Jurkat, Clone E6-1 (cell line): ENCODE measurements at regions not wholly inside any gene's neighbourhood (a gene's known extent, or its start where the extent isn't known, plus 50 kb on each side); places are given as distances from the start of the nearest gene placed in this dataset.

Experiments used
- DNase-seq: peaks from one replicate; pipeline ENCODE4 v3.0.0-alpha.2; 2011; ENCODE audit warnings: low read depth, low spot score
- H3K4me3 ChIP-seq: 2 replicates; pipeline ENCODE4 v1.5.1; 2011; ENCODE audit warnings: mild to moderate bottlenecking, low read length, control low read depth, moderate library complexity

- no peak for DNase-seq
Measured at GRCh38 chr16:51731160-51731559, 580.1 kb upstream of the SALL1 start.

GRCh38 chr16:51723036-51723724 is 572.1 kb upstream of the SALL1 start:
- H3K4me3 ChIP-seq = no peak overlapping the region
- no peak for DNase-seq

More at GRCh38 chr16:51731160-51731559, 580.1 kb upstream of the SALL1 start:
- no peak overlapping the region for H3K4me3 ChIP-seq

GRCh38 chr16:51722467-51722866 is 571.4 kb upstream of the SALL1 start:
- H3K4me3 ChIP-seq = no peak overlapping the region
- DNase-seq = no peak

GRCh38 chr16:51719376-51719775 is 568.3 kb upstream of the SALL1 start:
- no peak overlapping the region for H3K4me3 ChIP-seq
- no peak for DNase-seq

- no peak for DNase-seq
- H3K4me3 ChIP-seq = no peak overlapping the region
Measured at GRCh38 chr16:51716195-51716594, 565.1 kb upstream of the SALL1 start.

GRCh38 chr16:51713502-51713901 is 562.4 kb upstream of the SALL1 start:
- no peak for DNase-seq
- no peak overlapping the region for H3K4me3 ChIP-seq

- no peak overlapping the region for H3K4me3 ChIP-seq
- DNase-seq = no peak
Measured at GRCh38 chr16:51710905-51711563, 560.0 kb upstream of the SALL1 start.

GRCh38 chr16:51710186-51710585 is 559.1 kb upstream of the SALL1 start:
- no peak for DNase-seq
- H3K4me3 ChIP-seq = no peak overlapping the region

GRCh38 chr16:51708861-51709260 is 557.8 kb upstream of the SALL1 start:
- no peak overlapping the region for H3K4me3 ChIP-seq
- no peak for DNase-seq

GRCh38 chr16:51707666-51708065 is 556.6 kb upstream of the SALL1 start:
- DNase-seq = no peak
- no peak overlapping the region for H3K4me3 ChIP-seq

- no peak overlapping the region for H3K4me3 ChIP-seq
- DNase-seq = no peak
Measured at GRCh38 chr16:51705142-51705541, 554.1 kb upstream of the SALL1 start.

GRCh38 chr16:51701025-51701424 is 550.0 kb upstream of the SALL1 start:
- H3K4me3 ChIP-seq = no peak overlapping the region
- no peak for DNase-seq

GRCh38 chr16:51699686-51700396 is 548.8 kb upstream of the SALL1 start:
- no peak overlapping the region for H3K4me3 ChIP-seq
- no peak for DNase-seq

- H3K4me3 ChIP-seq = no peak overlapping the region
- no peak for DNase-seq
Measured at GRCh38 chr16:51698647-51699046, 547.6 kb upstream of the SALL1 start.

GRCh38 chr16:51697454-51697853 is 546.4 kb upstream of the SALL1 start:
- DNase-seq = no peak
- H3K4me3 ChIP-seq = no peak overlapping the region

- H3K4me3 ChIP-seq = no peak overlapping the region
- no peak for DNase-seq
Measured at GRCh38 chr16:51696376-51696775, 545.3 kb upstream of the SALL1 start.

GRCh38 chr16:51691109-51691508 is 540.0 kb upstream of the SALL1 start:
- no peak for DNase-seq
- no peak overlapping the region for H3K4me3 ChIP-seq

GRCh38 chr16:51685498-51685897 is 534.4 kb upstream of the SALL1 start:
- no peak overlapping the region for H3K4me3 ChIP-seq
- DNase-seq = no peak

- H3K4me3 ChIP-seq = no peak overlapping the region
- no peak for DNase-seq
Measured at GRCh38 chr16:51683882-51684281, 532.8 kb upstream of the SALL1 start.

- no peak for DNase-seq
Measured at GRCh38 chr16:51682905-51683304, 531.8 kb upstream of the SALL1 start.

More at GRCh38 chr16:51682905-51683304, 531.8 kb upstream of the SALL1 start:
- H3K4me3 ChIP-seq = no peak overlapping the region
